ENCODE measurements at regions not wholly inside any gene's neighbourhood (a gene's known extent, or its start where the extent isn't known, plus 50 kb on each side); places are given as distances from the start of the nearest gene placed in this dataset.

DNA sequence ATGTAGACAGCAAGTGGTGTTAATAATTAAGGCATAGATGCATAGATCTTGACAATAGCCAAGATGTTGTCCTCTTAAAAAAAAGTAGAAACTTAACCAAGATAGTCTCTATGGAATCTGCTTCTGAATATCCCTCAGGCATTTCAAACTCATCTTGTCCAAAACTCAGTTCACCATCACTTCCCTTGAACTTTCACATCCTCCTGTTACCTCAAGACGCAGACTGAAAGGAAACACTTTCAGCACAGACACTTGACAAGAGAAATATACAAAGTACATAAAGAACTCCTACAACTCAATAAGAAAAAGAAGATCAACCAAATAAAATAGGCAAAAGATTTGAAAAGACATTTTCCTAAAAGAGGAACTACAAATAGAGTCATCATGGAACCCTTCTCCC is 451.1 kb downstream of the FOXO1 start:
- no peak for TF ChIP-seq REST (IDR thresholded peaks at IDR 0.05; ENCODE audit: insufficient read depth in 1 of 2, low read depth in 2 of 2, low read length in 2 of 2)
- TF ChIP-seq TAF1 (IDR thresholded peaks at IDR 0.05; ENCODE audit: borderline replicate concordance, insufficient read depth, low read length) = no peak
- no peak for TF ChIP-seq POLR2AphosphoS5 (IDR thresholded peaks at IDR 0.05; ENCODE audit: low read depth, low read length)
- TF ChIP-seq SIN3A (IDR thresholded peaks at IDR 0.05; ENCODE audit: borderline replicate concordance, insufficient read depth, low read length) = no peak
- TF ChIP-seq FOXP2 (optimal IDR thresholded peaks at IDR 0.05; ENCODE audit: borderline replicate concordance, extremely low read depth, extremely low read length, insufficient read depth) = no peak

All from PFSK-1 (cell line).